GM12891 (cell line): ENCODE measurements at regions not wholly inside any gene's neighbourhood (a gene's known extent, or its start where the extent isn't known, plus 50 kb on each side); places are given as distances from the start of the nearest gene placed in this dataset.

Source experiments
- DNase-seq: peaks from one replicate; pipeline ENCODE4 v3.0.0; 2011; ENCODE audit warnings: low spot score; ENCODE audit not compliant: insufficient read length
- FAIRE-seq: peaks from 2 replicates; lab custom pipeline; 2011; peaks lifted over from hg19 to GRCh38; lab: Jason Lieb, UNC
- PAX5 ChIP-seq: IDR thresholded peaks from 2 replicates; pipeline ENCODE4 v1.6.1; 2011; ENCODE audit warnings: low read length, moderate library complexity, mild to moderate bottlenecking; ENCODE audit not compliant: insufficient read depth, severe bottlenecking
- POLR2A ChIP-seq: IDR thresholded peaks from 2 replicates; pipeline ENCODE4 v1.6.1; 2011; ENCODE audit warnings: low read depth, low read length, control low read depth
- POLR2AphosphoS5 ChIP-seq: IDR thresholded peaks from 2 replicates; pipeline ENCODE4 v1.6.1; 2011; ENCODE audit warnings: low read depth, low read length, control low read depth
- POU2F2 ChIP-seq: IDR thresholded peaks from 2 replicates; pipeline ENCODE4 v1.6.1; 2011; ENCODE audit warnings: low read depth, mild to moderate bottlenecking, control low read depth, low read length, moderate library complexity
- SPI1 ChIP-seq: IDR thresholded peaks from 2 replicates; pipeline ENCODE4 v1.6.1; 2011; ENCODE audit warnings: low read depth, low read length, control low read depth
- TAF1 ChIP-seq: IDR thresholded peaks from 2 replicates; pipeline ENCODE4 v1.6.1; 2011; ENCODE audit warnings: low read depth, low read length, control low read depth

- no peak for TF ChIP-seq PAX5
- TF ChIP-seq POLR2A = no peak
- no peak for TF ChIP-seq POU2F2
- TF ChIP-seq POLR2AphosphoS5 = no peak
- no peak for TF ChIP-seq SPI1
- TF ChIP-seq TAF1 = no peak
- FAIRE-seq (no peak), DNase-seq (no peak)
Measured at GRCh38 chr9:86685556-86685955, 261.8 kb downstream of the GAS1 start.

GRCh38 chr9:86684148-86684547 is 263.2 kb downstream of the GAS1 start:
- DNase-seq = no peak
- no peak for FAIRE-seq
- TF ChIP-seq SPI1 = no peak
- no peak for TF ChIP-seq PAX5
- TF ChIP-seq POLR2A = no peak
- no peak for TF ChIP-seq POU2F2
- TF ChIP-seq POLR2AphosphoS5 = no peak
- no peak for TF ChIP-seq TAF1

- no peak for DNase-seq
- FAIRE-seq = no peak
- TF ChIP-seq PAX5 = no peak
- TF ChIP-seq POU2F2 = no peak
- no peak for TF ChIP-seq SPI1
- TF ChIP-seq TAF1 = no peak
- no peak for TF ChIP-seq POLR2A
- no peak for TF ChIP-seq POLR2AphosphoS5
Measured at GRCh38 chr9:86682240-86682639, 265.1 kb downstream of the GAS1 start.

- DNase-seq (no peak), FAIRE-seq (no peak)
- no peak for TF ChIP-seq POLR2A
- no peak for TF ChIP-seq SPI1
- TF ChIP-seq POU2F2 = no peak
- TF ChIP-seq PAX5 = no peak
- no peak for TF ChIP-seq TAF1
- no peak for TF ChIP-seq POLR2AphosphoS5
Measured at GRCh38 chr9:86679909-86680308, 267.4 kb downstream of the GAS1 start.

- no peak for FAIRE-seq
- no peak for TF ChIP-seq TAF1
- no peak for TF ChIP-seq PAX5
- TF ChIP-seq POU2F2 = no peak
- no peak for TF ChIP-seq POLR2AphosphoS5
- DNase-seq = no peak
Measured at GRCh38 chr9:86676396-86676795, 270.9 kb downstream of the GAS1 start.

GRCh38 chr9:86675805-86676204 is 271.5 kb downstream of the GAS1 start:
- FAIRE-seq = no peak

GRCh38 chr9:86674487-86674886 is 272.8 kb downstream of the GAS1 start:
- DNase-seq (no peak), FAIRE-seq (no peak)
- TF ChIP-seq POLR2A = no peak
- no peak for TF ChIP-seq TAF1
- TF ChIP-seq SPI1 = no peak
- TF ChIP-seq PAX5 = no peak
- TF ChIP-seq POU2F2 = no peak
- no peak for TF ChIP-seq POLR2AphosphoS5

More at GRCh38 chr9:86675805-86676204, 271.5 kb downstream of the GAS1 start:
- no peak for TF ChIP-seq POLR2AphosphoS5
- no peak for TF ChIP-seq SPI1
- TF ChIP-seq PAX5 = no peak
- no peak for TF ChIP-seq POU2F2
- TF ChIP-seq POLR2A = no peak
- TF ChIP-seq TAF1 = no peak
- no peak for DNase-seq

- TF ChIP-seq TAF1 (no peak), PAX5 (no peak)
- DNase-seq (no peak), FAIRE-seq (no peak)
Measured at GRCh38 chr9:86672966-86673365, 274.3 kb downstream of the GAS1 start.

- no peak for TF ChIP-seq POLR2AphosphoS5
- FAIRE-seq (no peak), DNase-seq (no peak)
Measured at GRCh38 chr9:86672301-86672700, 275.0 kb downstream of the GAS1 start.

GRCh38 chr9:86671018-86671417 is 276.3 kb downstream of the GAS1 start:
- DNase-seq (no peak), FAIRE-seq (no peak)
- no peak for TF ChIP-seq POLR2AphosphoS5
- no peak for TF ChIP-seq POLR2A
- TF ChIP-seq PAX5 = no peak
- TF ChIP-seq TAF1 = no peak
- TF ChIP-seq SPI1 = no peak
- no peak for TF ChIP-seq POU2F2
